ENCODE measurements at regions not wholly inside any gene's neighbourhood (a gene's known extent, or its start where the extent isn't known, plus 50 kb on each side); places are given as distances from the start of the nearest gene placed in this dataset.

- DNase-seq, result no peak
Measured at GRCh38 chr2:64831977-64832328, 157.2 kb upstream of the SLC1A4 start.

GRCh38 chr2:64832936-64833335 lies 156.3 kb upstream of the SLC1A4 start:
- no peak for DNase-seq

- no peak for DNase-seq
Measured at GRCh38 chr2:64836566-64836965, 152.6 kb upstream of the SLC1A4 start.

GRCh38 chr2:64837116-64837731 lies 152.0 kb upstream of the SLC1A4 start:
- DNase-seq, result no peak

- DNase-seq, result no peak
Measured at GRCh38 chr2:64837925-64838641, 151.1 kb upstream of the SLC1A4 start.

GRCh38 chr2:64838817-64839216 lies 150.4 kb upstream of the SLC1A4 start:
- no peak for DNase-seq

GRCh38 chr2:64839844-64840243 lies 149.4 kb upstream of the SLC1A4 start:
- DNase-seq, result no peak

- no peak for DNase-seq
Measured at GRCh38 chr2:64840426-64840881, 148.7 kb upstream of the SLC1A4 start.

- no peak for DNase-seq
Measured at GRCh38 chr2:64841461-64841860, 147.7 kb upstream of the SLC1A4 start.

GRCh38 chr2:64842030-64842429 lies 147.2 kb upstream of the SLC1A4 start:
- no peak for DNase-seq

GRCh38 chr2:64844087-64844486 lies 145.1 kb upstream of the SLC1A4 start:
- no peak for DNase-seq

GRCh38 chr2:64845273-64845905 lies 143.8 kb upstream of the SLC1A4 start:
- DNase-seq, result no peak

- no peak for DNase-seq
Measured at GRCh38 chr2:64846177-64846576, 143.0 kb upstream of the SLC1A4 start.

GRCh38 chr2:64847930-64848329 lies 141.3 kb upstream of the SLC1A4 start:
- no peak for DNase-seq

GRCh38 chr2:64848363-64848762 lies 140.8 kb upstream of the SLC1A4 start:
- no peak for DNase-seq

- DNase-seq, result no peak
Measured at GRCh38 chr2:64848945-64849344, 140.3 kb upstream of the SLC1A4 start.

- no peak for DNase-seq
Measured at GRCh38 chr2:64850642-64851041, 138.6 kb upstream of the SLC1A4 start.

- DNase-seq, result no peak
Measured at GRCh38 chr2:64852771-64853241, 136.4 kb upstream of the SLC1A4 start.

GRCh38 chr2:64853306-64853705 lies 135.9 kb upstream of the SLC1A4 start:
- DNase-seq, result no peak

- no peak for DNase-seq
Measured at GRCh38 chr2:64853894-64854293, 135.3 kb upstream of the SLC1A4 start.

GRCh38 chr2:64854773-64855237 lies 134.4 kb upstream of the SLC1A4 start:
- no peak for DNase-seq

GRCh38 chr2:64857581-64858471 lies 131.4 kb upstream of the SLC1A4 start:
- no peak for DNase-seq
